ENCODE measurements at regions not wholly inside any gene's neighbourhood (a gene's known extent, or its start where the extent isn't known, plus 50 kb on each side); places are given as distances from the start of the nearest gene placed in this dataset.

DNA sequence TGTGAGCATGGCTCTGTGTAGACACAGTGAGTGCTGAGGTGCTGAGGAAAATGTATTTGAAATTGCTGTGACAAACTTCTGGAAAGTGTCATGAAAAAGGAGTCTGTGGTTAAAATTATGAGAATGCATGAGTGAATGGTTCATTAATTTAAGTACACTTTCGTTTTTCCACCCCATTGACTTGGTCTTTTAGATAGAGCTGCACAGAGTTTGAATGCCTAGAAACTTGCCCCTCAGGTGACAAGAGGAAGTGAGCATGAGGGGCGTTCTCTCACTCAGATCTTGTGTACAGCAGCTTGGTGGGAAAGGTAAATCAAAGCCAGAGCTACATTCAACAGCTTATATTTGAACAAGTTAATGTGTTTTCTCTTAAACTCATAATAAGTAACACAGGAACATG is 296.8 kb downstream of the WDR72 start:
- DNase-seq = no peak

DNA sequence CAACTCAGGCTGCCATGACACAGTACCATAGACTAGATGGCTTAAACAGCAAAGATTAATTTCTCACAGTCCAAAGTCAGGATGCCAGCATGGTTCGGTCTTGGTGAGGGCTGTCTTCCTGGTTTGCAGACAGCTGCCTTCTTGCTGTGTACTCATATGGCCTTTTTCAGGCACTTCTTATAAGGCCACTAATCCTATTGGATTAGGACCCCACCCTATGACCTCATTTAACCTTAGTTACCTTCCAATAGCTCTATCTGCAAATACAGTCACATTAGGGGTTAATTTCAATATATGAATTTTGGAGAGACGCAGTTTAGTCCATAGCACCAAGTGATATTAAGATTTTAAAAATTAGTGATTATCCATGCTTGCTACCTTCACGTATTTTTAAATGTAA is 297.8 kb downstream of the WDR72 start:
- no peak for DNase-seq

DNA sequence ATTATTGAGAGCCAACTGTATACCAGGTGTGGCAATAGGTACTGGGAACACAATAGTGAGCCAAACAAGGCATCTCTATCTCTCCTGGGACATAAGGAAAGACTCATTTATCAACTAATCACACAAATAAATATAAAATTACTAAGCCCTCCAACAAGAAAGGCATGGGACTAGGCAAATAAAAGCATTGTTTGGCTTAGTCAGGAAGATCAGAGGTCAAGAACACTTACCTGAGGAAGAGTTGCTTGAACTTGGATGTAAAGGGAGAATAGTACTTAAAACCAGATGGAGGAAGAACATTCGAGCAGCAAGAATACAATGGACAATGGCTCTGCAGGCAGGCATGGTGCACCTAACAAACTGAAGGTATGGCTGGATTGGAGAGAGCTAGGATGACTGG is 300.7 kb downstream of the WDR72 start:
- DNase-seq = no peak

DNA sequence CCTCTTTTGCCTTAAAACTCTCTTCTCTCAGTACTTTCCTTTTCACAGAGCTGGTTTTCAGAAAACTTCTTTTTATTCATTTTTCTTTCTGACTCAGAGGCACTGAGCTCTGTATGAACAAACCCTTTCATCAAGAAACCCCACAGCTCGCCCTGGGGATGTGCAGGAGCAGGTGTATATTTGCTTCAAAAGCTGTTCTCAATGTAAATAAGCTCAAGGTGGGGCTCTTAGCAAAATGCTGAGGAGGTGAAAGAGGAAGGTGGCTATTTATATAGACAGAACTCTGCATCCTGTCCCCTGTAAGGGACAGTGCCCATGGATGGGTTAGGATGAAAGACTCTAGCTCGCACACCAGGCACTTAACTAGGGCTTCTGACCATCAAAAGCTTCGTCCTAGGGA is 302.0 kb downstream of the WDR72 start:
- no peak for DNase-seq

DNA sequence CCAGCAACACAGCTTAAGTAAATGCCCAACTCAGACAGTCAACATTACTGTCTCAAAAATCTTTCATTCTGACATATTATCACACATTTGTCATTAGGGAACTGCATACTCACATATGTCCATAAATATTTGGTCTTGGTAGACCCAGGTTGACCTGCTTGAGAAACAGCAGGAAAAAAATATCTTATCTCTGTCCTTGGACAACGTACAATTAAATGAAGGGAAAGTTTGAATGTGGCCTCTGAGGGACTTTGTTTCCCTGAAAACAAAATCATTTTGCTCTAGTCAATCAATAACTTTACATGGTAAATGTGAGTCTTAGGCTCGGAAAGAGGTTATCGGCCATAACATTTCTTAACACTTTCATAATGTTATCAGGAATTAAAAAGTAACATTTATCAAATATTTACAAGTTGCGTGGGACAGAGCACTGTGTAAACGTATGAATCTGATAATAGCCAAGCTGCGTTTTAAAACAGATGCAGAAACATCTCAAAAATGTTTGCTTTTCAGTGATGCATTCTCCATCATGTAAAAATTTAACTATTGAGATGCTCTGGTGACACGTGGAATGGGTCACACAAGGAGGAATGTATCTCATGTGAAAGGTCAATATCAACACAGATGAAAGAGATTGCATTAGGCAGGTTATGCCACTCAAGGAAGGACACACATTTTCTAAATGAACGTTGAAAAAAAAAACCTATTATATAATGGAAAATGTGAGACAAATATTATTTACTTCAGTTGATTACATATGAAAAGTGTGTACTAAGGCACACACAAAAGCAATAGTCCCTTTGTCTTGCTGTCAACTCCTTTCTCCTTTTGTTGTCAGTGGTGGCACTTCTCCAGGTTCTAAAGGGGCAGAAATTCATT is 304.4 kb downstream of the WDR72 start:
- DNase-seq = no peak

DNA sequence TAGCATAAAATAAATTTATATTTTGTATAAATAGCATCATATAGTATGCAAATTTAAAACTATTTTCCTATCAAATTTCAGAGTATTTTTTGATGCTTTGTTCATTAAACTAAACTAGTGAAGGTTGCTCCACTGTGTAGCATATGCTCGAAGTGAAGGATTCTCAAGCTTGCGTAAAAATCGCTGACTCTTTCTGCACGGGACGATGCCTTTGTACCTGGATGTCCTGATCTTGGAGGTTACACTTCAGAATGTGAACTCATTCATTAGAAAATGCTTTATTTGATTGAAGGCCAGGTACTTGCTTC is 305.0 kb downstream of the WDR72 start:
- DNase-seq = no peak

DNA sequence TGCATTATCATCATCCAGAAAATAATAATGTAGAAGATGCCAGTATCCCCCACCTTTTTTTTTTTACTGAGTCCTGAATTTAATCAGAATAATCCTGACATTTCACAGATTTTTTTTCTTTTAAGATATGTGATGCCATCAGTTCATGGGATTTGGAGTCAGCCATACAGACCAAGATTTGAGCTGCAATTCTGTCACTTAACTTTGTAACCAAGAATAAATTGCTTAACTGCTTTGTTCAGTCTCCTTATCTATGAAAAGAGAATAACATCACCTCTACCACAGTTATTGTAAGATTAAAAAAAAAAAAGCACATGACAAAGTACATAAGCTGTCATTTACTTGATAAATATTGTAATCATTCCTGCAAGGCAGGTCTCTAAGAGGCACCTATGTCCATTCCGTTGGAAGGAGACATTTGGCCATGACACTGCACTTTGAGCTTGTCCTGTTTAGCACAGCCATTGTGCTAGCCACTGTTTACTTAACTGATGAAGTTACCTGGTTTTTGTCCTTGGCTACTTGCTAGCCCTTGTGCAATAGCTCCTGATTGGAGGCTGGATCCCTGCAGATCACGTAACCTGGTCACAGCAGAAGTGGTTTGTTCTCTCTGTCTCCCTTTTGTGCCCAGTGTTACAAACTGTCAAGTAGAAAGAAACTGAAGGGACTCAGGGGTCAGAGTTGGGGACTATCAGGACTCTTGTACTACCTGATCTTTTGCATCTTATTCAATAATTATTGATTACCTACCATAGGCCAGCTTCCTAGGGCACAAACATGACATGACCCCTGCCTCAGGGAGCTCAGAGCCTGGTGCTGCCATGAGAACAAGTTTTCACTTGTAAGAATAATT is 306.0 kb downstream of the WDR72 start:
- DNase-seq = no peak

DNA sequence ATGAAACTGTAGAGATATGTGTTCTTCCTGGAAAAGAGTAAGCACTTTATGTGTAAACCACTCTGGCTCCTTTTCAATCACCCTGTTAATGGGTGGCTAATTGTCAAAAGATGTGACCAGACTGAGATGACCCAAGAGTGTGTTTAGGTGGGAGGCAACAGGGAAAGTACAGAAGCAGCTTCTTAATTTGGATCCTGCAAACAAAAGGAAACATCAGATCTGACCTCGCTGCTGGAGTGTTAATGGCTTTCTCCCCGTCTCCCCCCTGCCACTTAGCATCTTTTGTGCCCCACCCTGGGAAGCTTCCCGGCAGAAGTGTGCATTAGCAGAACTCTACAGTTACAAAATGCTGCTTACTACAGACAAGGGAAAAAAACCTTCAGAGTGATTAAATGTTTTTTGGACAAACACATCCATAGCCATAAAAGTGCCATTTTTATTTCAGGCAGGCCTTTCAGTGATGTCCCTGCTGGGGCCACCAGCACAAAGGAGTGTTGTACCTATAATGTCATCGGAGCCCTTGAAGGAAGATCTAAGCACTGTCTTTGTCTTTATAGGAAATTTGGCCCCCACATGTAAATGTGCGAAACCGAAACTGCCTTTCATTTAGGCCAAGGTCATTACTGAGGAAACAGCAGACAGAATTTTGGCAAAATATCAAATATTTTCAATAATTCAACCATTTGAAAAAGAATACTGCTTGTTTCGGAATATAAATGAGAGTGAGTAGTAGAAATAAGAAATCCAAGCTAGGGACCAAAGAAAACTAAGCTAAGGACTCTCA is 311.0 kb downstream of the WDR72 start:
- DNase-seq = no peak

DNA sequence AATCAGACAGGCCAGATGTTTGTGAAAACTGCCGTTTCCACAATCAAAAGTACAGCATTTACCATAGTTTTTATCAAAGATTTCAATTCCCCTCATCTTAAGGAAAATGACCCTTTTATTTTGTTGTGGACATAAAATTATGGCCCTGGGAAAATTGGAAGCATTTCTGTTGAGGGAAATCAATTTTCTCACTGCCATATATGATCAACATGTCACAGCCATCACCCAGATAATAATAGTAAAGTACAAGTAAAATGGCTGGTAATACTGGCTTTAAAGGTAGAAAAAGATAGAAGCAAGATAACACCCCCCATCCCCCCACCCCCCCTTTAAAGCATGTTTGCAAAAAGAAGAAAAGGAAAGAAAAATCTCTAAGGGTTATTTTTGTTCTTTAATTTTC is 311.7 kb downstream of the WDR72 start:
- DNase-seq = no peak

DNA sequence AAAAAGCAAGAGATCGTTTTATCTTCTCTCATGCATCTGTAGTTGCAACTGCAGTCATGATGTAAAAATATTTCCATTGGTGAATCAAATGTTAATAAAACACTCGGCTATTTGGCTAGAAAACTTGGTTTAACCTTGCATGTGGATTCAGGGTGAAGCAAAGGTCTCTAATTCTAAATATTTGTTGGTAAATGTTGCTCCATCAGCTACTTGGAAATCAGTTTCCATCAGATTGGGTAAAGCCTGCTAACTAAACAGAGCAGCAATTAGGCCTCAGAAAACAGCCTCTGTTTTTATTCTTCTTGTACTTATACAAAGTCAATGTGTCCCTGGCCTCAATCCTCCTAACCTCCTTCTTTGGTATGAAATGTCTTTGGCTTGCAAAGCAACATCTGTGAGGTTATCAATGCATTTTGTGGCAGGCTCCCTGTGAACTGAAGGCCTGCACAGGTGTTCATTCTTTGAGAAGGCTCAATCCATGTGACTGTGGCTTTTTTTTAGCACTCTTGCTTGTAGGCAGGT is 312.3 kb downstream of the WDR72 start:
- DNase-seq = no peak

DNA sequence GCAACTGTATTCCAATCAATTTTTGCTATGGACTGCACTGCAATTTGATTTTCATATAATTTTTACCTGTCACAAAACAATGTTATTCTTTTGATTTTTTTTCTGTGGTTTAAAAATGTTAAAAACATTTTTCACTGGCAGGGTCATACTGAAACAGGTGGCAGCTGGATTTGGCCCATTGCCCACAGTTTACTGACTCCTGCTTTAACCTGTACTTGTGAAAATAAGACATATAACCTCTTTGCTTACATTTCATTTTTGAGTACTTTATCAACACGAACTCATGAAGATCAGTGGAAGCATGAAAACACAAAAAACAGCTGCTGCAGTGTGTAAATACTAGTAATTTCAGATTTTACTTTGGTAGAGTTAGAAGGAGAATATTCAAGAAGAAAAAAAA is 313.1 kb downstream of the WDR72 start:
- no peak for DNase-seq

DNA sequence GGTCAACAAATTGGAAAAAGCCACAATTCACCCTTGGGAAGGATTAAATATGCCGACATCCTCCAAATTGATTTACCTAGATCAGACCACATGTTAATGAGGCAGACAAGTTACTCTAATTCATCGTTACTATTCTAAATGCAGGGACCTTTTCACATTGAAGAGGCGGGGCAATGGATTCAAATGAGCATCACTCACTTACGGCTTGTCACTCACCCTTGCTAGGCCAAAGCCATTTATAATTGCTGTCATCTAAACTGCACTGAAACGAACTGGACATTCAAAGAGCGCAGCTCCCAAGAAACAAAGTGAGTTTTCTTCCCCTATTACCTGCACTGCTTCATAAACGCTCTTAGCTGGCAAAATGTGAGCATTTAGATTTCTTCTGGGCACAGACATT is 313.9 kb downstream of the WDR72 start:
- DNase-seq = no peak

DNA sequence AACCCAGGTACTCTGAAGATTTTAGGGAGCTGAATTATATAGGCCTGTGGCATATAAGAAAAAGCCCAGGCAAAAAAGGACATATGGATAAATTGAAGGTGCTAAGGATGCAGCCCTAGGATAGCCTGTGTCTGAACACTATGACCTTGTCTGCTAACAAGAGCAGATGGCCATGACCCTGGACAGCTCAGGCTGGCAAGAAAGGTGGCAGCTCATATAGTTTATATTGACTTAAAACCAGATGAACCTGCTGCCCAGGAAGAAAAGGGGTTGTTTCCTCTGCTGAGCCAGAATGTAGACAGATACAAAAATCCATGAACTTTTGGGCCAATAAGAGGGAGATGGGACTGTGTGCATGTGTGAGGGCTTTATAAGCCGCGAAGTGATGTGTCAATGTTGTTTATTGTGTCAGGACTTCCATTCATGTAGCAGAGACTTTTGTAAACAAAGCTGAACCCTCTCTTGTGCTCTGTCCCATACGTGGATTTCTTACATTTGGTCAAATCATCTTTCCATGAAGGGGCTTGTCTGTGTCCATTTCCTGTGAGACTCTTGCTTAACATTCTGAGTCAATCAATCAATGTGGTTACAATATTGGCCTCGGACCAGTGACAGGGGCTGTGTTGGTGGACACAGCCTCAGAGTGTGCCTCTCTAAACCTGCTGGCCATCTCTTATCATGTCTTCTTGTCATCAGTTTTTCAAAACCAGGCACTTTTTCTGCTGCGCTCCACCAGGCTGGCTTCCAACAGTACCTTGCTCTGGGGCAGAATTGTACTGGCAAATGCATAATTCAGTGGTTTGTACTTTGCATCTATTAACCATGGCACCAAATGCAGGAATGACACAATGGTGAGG is 321.2 kb downstream of the WDR72 start:
- DNase-seq = no peak

DNA sequence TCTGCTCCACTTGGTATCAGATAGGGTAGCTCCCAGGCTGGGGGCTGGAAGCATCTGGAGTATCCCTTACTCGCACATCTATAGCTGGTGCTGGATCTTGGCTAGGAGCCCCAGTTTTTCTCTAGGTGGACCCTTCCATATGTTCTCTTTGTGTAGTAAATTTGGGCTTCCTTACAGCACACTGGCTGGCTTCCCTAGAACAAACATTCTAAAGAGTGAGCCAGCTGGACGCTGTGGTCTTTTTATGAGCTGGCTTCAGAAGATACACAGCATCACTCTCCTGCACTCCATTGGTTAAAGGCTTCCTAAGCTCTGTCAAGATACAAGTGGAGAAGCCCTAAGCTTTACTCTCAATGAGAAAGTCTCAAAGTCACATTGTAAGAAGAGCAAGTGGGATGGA is 322.1 kb downstream of the WDR72 start:
- DNase-seq = peak; percentile 37

DNA sequence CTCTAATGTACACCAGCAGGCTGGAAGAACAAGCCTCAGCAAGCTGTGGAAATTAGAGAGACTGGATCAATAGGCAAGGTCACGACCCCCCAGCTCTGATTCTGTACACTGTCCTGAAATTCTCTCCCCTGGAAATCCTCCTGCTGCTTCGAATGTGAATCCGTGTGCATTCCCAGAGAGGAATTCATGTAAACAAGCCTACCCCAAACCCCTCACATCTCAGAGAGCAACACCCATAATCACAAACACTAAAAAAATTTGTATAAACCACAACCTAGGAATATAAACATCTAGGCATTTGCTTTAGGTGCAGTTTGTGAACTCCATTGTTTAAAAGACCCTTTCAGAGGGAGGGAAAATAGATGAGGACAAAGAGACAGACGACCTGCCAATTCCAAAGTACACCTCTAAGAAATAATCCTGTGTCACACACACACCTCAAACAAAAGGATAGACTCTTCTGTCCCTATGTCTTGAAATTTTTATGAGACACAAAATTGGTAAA is 325.2 kb downstream of the WDR72 start:
- no peak for DNase-seq

DNA sequence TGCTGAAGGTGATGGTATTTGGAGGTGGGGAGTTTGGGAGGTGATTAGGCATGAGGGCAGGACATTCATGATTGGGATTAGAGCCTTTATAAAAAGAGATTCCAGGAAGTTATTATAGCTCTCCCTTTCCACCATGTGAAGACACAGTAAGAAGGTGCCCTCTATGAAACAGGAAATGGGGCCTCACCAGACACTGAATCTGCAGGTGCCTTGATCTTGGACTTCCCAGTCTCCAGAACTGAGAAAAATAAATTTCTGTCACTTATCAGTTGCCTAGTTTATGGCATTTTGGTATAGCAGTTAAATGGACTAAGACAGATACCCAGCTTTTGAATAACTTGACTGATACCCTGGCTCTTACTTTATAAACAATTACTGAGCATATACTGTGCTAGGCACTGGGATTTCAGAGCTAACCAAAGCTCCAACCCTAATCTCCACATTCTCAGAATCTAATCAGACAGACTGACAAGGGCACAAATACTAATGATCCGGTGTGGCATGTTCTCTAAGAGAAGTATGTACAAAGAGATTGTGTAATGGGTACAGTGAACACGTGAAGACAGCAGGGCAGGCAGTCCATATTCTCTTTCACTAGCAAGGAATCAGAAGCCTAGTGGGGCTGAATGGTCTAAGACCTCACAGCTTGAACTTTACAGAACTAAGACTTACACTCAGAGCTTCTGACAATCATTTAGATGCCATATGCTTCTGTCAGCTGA is 343.1 kb downstream of the WDR72 start:
- DNase-seq = no peak

DNA sequence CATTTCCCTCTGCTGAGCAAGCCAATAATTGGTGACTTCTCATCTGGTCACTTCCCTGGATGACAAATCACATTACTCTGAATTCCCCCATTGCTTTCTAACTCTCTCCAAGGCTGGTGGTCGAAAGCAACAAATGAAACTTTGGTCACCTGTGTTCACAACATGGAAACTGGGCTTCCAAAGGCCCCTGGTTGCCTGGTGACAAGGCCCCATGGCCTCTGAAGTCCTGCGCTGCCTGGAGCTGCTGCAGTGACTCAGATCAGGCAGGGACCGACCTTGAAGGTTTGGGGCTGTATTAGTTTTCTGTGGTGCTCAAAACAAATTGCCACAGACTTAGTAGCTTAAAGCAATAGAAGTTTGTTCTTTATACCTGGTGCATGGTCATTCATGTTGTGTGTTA is 345.3 kb downstream of the WDR72 start:
- DNase-seq = no peak

DNA sequence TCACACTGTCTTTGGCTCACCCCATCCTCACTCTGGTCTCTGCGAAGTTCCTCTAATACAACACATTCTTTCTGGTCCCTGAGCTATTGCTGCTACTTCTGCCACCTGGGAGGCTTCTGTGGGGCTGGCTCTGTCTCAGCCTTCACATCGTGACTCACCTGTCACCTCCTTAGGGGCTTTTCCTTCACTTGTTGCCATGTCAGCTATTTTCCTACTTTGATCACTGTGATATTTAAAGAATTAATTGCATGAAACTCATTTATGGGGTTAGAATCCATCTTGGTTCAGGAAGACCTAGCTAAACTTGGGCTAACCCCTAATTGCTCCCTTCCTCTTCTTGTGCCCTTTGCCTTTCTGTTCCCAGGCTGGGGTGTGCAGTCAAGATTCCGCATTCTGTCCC is 346.9 kb downstream of the WDR72 start:
- DNase-seq = no peak

DNA sequence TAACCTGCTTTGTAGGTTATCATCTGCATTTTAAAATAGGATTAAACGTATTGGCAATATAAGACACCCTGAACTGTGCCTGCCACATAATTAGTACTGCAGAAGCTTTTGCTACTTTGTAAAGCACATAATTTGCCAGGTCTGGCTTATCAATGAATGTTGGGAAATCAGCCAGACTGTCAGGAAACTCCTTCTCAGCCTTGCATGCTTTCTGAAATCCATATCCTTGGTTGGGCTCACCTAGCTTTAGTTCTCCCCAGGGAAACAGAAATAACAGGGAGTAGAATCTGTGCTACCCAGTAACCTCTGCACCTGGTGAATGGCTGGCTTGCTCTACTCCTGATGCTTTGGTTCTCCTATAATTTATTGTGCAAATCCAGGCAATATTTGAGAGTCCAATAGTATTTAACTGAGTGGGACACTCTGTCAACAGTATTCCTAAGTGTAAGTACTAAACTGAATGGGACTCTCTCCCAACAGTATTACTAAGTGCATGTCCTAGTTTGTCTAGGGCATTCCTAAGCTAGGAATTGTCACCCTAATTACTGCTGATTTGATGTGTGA is 354.5 kb downstream of the WDR72 start:
- DNase-seq = no peak

DNA sequence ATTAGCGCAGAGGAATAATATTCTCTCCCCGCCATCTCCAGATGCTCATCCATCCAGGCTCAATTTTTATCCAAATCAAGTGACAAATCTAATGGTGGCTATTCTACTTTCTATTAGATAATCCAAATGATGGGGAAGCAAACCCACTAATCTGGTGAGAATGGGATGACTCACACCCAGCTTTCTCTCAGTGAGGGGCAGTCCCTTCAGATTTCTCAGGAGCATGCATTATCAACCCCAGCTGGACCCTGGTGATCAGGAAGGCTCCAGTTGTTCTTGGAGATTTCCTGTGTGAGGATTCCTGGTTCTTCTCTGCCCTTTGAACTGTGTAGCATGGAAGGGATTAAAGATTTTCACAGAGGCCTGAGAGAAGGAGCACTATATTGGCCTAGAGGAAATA is 358.0 kb downstream of the WDR72 start:
- no peak for DNase-seq

DNA sequence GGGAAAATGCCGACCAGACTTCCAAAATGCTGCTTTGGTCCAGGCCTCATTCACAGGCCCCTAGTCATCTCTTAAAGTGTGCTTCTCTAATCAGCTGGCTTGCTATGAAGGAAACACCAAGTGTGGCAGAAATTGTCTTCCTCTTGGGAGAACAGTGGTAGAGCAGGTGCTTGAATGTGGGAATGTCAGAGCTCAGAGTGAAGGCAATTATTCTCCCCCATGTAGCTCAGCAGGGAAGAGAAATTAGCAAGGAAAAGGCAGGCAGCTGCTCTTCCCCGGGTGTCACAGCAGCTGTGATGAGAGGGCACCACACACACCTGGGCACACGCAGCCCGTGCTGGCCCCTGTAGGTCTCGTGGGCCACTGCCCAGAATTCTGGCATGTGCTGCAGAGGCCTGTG is 358.5 kb downstream of the WDR72 start:
- no peak for DNase-seq
